COR-L47 (cell line): ENCODE measurements at regions not wholly inside any gene's neighbourhood (a gene's known extent, or its start where the extent isn't known, plus 50 kb on each side); places are given as distances from the start of the nearest gene placed in this dataset.
A peak's percentile ranks its signal among the peaks of the same experiment; 100 is the strongest.

Source experiments
- DNase-seq: peaks from one replicate; lab custom pipeline; 2025; lab: John Stamatoyannopoulos, UW

GRCh38 chr2:5401115-5401657 is 291.0 kb upstream of the SOX11 start:
- no peak for DNase-seq

GRCh38 chr2:5403392-5403791 is 288.8 kb upstream of the SOX11 start:
- DNase-seq: no peak

GRCh38 chr2:5409898-5410381 is 282.2 kb upstream of the SOX11 start:
- DNase-seq: peak; percentile 75

GRCh38 chr2:5410991-5411700 is 281.0 kb upstream of the SOX11 start:
- no peak for DNase-seq

- no peak for DNase-seq
Measured at GRCh38 chr2:5412001-5412400, 280.2 kb upstream of the SOX11 start.

- no peak for DNase-seq
Measured at GRCh38 chr2:5433855-5434254, 258.3 kb upstream of the SOX11 start.

GRCh38 chr2:5437375-5437774 is 254.8 kb upstream of the SOX11 start:
- DNase-seq: no peak

- DNase-seq: no peak
Measured at GRCh38 chr2:5440174-5440573, 252.0 kb upstream of the SOX11 start.

GRCh38 chr2:5442736-5443135 is 249.4 kb upstream of the SOX11 start:
- DNase-seq: no peak

- no peak for DNase-seq
Measured at GRCh38 chr2:5444168-5444567, 248.0 kb upstream of the SOX11 start.

- DNase-seq: no peak
Measured at GRCh38 chr2:5444854-5445253, 247.3 kb upstream of the SOX11 start.

- DNase-seq: no peak
Measured at GRCh38 chr2:5449867-5450266, 242.3 kb upstream of the SOX11 start.

GRCh38 chr2:5453220-5454050 is 238.7 kb upstream of the SOX11 start:
- DNase-seq: no peak

GRCh38 chr2:5454051-5454390 is 238.2 kb upstream of the SOX11 start:
- no peak for DNase-seq

GRCh38 chr2:5459041-5459440 is 233.1 kb upstream of the SOX11 start:
- no peak for DNase-seq

GRCh38 chr2:5464657-5465056 is 227.5 kb upstream of the SOX11 start:
- no peak for DNase-seq

GRCh38 chr2:5465859-5466258 is 226.3 kb upstream of the SOX11 start:
- no peak for DNase-seq

GRCh38 chr2:5467178-5467905 is 224.8 kb upstream of the SOX11 start:
- DNase-seq: no peak

- DNase-seq: no peak
Measured at GRCh38 chr2:5472673-5473072, 219.5 kb upstream of the SOX11 start.

- DNase-seq: no peak
Measured at GRCh38 chr2:5473635-5474034, 218.5 kb upstream of the SOX11 start.

GRCh38 chr2:5474716-5475115 is 217.5 kb upstream of the SOX11 start:
- no peak for DNase-seq

- DNase-seq: peak; percentile 66
Measured at GRCh38 chr2:5479265-5479928, 212.8 kb upstream of the SOX11 start.
